ENCODE measurements at regions not wholly inside any gene's neighbourhood (a gene's known extent, or its start where the extent isn't known, plus 50 kb on each side); places are given as distances from the start of the nearest gene placed in this dataset.

- no peak for TF ChIP-seq RERE (CRISPR knock-in tag; IDR thresholded peaks at IDR 0.05; ENCODE audit: borderline replicate concordance)
- TF ChIP-seq MEF2A (IDR thresholded peaks at IDR 0.05; ENCODE audit: control insufficient read depth, low read depth, low read length): no peak
- no peak for TF ChIP-seq ARID3B (CRISPR knock-in tag; IDR thresholded peaks at IDR 0.05; ENCODE audit: borderline replicate concordance)
- TF ChIP-seq ZBTB5 (IDR thresholded peaks at IDR 0.05): no peak
- no peak for TF ChIP-seq CEBPZ (IDR thresholded peaks at IDR 0.05; ENCODE audit: borderline replicate concordance, low read depth, low read length)
- peak; percentile 79 for TF ChIP-seq CBFA2T2 (conservative IDR thresholded peaks at IDR 0.05)
- no peak for TF ChIP-seq ARNT (IDR thresholded peaks at IDR 0.05)
- no peak for TF ChIP-seq ZBTB33 (CRISPR knock-in tag; IDR thresholded peaks at IDR 0.05)
- no peak for TF ChIP-seq TGIF2 (CRISPR knock-in tag; IDR thresholded peaks at IDR 0.05)
- no peak for TF ChIP-seq CCAR2 (IDR thresholded peaks at IDR 0.05; ENCODE audit: low read depth, low read length)
- no peak for TF ChIP-seq RHOXF2B (CRISPR knock-in tag; conservative IDR thresholded peaks at IDR 0.05)
- TF ChIP-seq GATA2 (CRISPR knock-in tag; IDR thresholded peaks at IDR 0.05): no peak
- peak; percentile 79 for TF ChIP-seq PML (IDR thresholded peaks at IDR 0.05; ENCODE audit: low read length)
Measured at GRCh38 chr11:15699978-15700377, 585.3 kb downstream of the INSC start (continued).
